ENCODE measurements at regions not wholly inside any gene's neighbourhood (a gene's known extent, or its start where the extent isn't known, plus 50 kb on each side); places are given as distances from the start of the nearest gene placed in this dataset.

DNA sequence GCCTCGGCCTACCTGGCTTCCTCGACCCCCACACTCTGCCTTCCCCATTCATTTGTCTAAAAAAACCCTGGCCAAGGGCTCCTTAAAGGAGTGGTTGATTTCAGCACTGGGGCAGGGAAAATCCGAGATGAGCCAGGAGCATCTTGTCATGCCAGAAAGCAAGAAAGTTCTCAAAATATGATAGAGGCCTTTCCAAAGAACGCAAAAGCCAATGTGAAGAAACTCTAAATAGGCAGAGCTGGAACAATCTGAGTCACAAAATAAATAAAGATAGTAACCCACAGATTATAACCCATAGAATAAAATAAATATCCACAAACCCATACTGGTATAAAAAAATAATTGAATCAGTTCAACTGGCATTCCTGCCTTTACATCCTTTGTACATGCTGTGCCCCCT, 192.3 kb upstream of the SALL1 start:
- Histone ChIP-seq H3K4me1 (no peaks in the 10 kb centered on the region), H3K27me3 (no peaks in the 10 kb centered on the region), H3K9me3 (no peaks in the 10 kb centered on the region), H3K4me3 (no peak overlapping the region), H3K36me3 (replicated peaks in 1 of 2; ENCODE audit: insufficient read depth in 1 of 2, low read depth in 2 of 2) (no peaks in the 10 kb centered on the region), H3K27ac (no peak overlapping the region)
- intact Hi-C loops (cut with DNase I), result no loop called here
- 52 to 69% methylated on average over 4 of the region's 4 CpGs for WGBS, 2 donors
- ATAC-seq (no peak), DNase-seq (no peak)
- TF ChIP-seq POLR2A (IDR thresholded peaks at IDR 0.05), result no peak
- TF ChIP-seq, protein P1, sequence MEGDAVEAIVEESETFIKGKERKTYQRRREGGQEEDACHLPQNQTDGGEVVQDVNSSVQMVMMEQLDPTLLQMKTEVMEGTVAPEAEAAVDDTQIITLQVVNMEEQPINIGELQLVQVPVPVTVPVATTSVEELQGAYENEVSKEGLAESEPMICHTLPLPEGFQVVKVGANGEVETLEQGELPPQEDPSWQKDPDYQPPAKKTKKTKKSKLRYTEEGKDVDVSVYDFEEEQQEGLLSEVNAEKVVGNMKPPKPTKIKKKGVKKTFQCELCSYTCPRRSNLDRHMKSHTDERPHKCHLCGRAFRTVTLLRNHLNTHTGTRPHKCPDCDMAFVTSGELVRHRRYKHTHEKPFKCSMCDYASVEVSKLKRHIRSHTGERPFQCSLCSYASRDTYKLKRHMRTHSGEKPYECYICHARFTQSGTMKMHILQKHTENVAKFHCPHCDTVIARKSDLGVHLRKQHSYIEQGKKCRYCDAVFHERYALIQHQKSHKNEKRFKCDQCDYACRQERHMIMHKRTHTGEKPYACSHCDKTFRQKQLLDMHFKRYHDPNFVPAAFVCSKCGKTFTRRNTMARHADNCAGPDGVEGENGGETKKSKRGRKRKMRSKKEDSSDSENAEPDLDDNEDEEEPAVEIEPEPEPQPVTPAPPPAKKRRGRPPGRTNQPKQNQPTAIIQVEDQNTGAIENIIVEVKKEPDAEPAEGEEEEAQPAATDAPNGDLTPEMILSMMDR (IDR thresholded peaks at IDR 0.05), result no peak

DNA sequence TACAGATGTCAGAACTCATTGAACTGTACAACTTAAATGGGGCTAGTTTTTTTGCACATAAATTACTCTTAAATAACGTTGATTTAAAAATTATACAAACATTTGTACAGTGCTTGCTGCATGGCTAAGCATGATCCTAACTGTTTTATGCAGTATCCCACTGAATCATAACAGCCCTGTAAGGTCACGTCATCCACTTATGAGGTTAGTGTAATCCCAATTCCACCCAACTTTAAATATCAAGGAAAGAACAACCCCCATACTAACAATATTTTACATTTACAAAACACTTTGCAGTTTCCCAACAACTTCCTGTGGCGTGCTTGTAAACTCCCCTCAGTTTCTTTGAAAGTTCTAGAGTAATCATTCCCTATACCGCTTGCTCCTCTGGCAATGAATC, 190.1 kb upstream of the SALL1 start:
- Histone ChIP-seq H3K27ac (no peak overlapping the region), H3K36me3 (replicated peaks in 1 of 2; ENCODE audit: insufficient read depth in 1 of 2, low read depth in 2 of 2) (no peaks in the 10 kb centered on the region), H3K4me1 (no peaks in the 10 kb centered on the region), H3K9me3 (no peaks in the 10 kb centered on the region), H3K27me3 (no peaks in the 10 kb centered on the region), H3K4me3 (no peak overlapping the region)
- WGBS, 2 donors, result 44 to 56% methylated on average over 4 of the region's 4 CpGs
- intact Hi-C loops (cut with DNase I), result no loop called here
- ATAC-seq (no peak), DNase-seq (no peak)
- TF ChIP-seq, protein P1 (IDR thresholded peaks at IDR 0.05), result no peak
- TF ChIP-seq POLR2A (IDR thresholded peaks at IDR 0.05), result no peak

DNA sequence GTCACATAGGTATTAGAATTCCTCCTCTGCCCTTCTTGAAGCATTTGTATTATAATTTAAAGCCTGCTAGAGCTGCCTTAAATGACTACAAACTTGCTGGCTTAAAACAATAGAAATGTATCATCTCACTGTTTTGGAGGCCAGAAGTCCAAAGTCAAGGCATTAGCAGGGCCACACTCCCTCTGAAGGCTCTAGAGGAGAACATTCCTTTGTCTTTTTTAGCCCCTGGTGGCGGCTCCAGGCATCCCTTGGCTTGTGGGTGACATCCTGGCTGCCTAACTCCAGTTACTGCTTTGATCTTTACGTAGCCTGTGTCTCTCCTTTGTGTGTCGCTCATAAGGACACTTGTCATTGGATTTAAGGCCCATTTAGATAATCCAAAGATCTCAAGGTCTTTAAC, 186.6 kb upstream of the SALL1 start:
- no peak for DNase-seq
- intact Hi-C loops (cut with DNase I), result no loop called here
- no peaks in the 10 kb centered on the region for H3K27me3 ChIP-seq
- no peak overlapping the region for H3K27ac ChIP-seq
- TF ChIP-seq POLR2A (IDR thresholded peaks at IDR 0.05), result no peak
- TF ChIP-seq, protein P1 (IDR thresholded peaks at IDR 0.05), result no peak
- WGBS, 2 donors, result 77 to 78% methylated on average over 3 of the region's 3 CpGs
- no peaks in the 10 kb centered on the region for H3K36me3 ChIP-seq (replicated peaks in 1 of 2; ENCODE audit: insufficient read depth in 1 of 2, low read depth in 2 of 2)
- ATAC-seq, result no peak
- H3K9me3 ChIP-seq, result no peaks in the 10 kb centered on the region
- H3K4me1 ChIP-seq, result no peaks in the 10 kb centered on the region
- no peak overlapping the region for H3K4me3 ChIP-seq

DNA sequence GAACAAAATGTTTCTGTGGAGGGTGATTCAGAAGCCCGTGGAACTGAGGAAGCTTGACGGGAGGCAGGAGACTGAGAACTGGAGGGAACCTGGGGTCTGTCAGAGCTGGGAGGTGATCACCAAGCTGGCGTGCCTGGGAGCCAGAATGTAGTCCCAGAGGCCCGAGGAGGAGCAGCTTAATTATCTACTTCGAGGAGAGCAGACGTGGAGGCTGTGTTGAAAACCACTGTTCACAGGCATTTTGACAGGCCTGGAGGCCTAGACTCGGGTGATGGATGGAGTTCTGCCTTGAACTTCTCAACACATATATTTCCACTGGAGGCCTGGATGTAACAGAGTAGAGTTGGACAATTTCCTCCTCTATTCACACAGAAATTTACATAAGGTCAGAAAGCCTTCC, 177.7 kb upstream of the SALL1 start:
- WGBS, 2 donors, result 61 to 65% methylated on average over 6 to 7 of the region's 7 CpGs
- no peaks in the 10 kb centered on the region for H3K27me3 ChIP-seq
- no peak overlapping the region for H3K4me3 ChIP-seq
- no peak for TF ChIP-seq POLR2A (IDR thresholded peaks at IDR 0.05)
- TF ChIP-seq, protein P1 (IDR thresholded peaks at IDR 0.05), result no peak
- H3K27ac ChIP-seq, result no peak overlapping the region
- no peak for ATAC-seq
- no peak for DNase-seq
- H3K4me1 ChIP-seq, result no peaks in the 10 kb centered on the region
- intact Hi-C loops (cut with DNase I), result no loop called here
- peaks cover 0 to 6% (median 0%) of the 10 kb centered on the region in 3 donors for H3K9me3 ChIP-seq
- H3K36me3 ChIP-seq (replicated peaks in 1 of 2; ENCODE audit: insufficient read depth in 1 of 2, low read depth in 2 of 2), result no peaks in the 10 kb centered on the region

DNA sequence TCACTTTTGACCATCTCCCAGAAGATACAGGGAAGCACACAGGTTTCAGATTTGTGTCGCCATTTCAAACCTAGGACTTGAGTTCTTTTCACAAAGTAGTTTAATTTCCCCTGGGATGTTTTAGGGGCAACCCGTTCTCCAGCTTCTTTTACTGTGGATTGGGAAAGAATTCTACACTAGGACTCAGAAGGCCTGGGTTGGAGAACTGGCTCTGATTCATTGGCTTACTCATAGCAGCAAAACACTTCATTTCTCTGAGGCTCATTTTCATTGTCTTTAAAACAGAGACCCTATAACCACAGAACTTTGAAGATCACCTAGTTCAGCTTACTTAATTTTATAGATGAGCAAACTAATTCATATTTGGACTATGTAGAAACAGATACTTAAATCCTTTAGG, 175.9 kb upstream of the SALL1 start:
- Histone ChIP-seq H3K27ac (no peak overlapping the region), H3K27me3 (no peaks in the 10 kb centered on the region), H3K4me1 (no peaks in the 10 kb centered on the region), H3K4me3 (no peak overlapping the region), H3K9me3 (peaks cover 0 to 6% (median 0%) of the 10 kb centered on the region in 3 donors), H3K36me3 (replicated peaks in 1 of 2; ENCODE audit: insufficient read depth in 1 of 2, low read depth in 2 of 2) (no peaks in the 10 kb centered on the region)
- ATAC-seq (no peak), DNase-seq (no peak)
- WGBS, 2 donors, result 60 to 66% methylated on average over 2 of the region's 2 CpGs
- TF ChIP-seq, protein P1 (IDR thresholded peaks at IDR 0.05), result no peak
- TF ChIP-seq POLR2A (IDR thresholded peaks at IDR 0.05), result no peak
- intact Hi-C loops (cut with DNase I), result no loop called here
